GM21360 (cell line): ENCODE measurements at regions not wholly inside any gene's neighbourhood (a gene's known extent, or its start where the extent isn't known, plus 50 kb on each side); places are given as distances from the start of the nearest gene placed in this dataset.
"Not testable (repeated sequence)": the region's sequence is repeated elsewhere in the genome, so short reads cannot be mapped to it uniquely, and the experiment has no call there.

Experiments
- ATAC-seq: cut with Tn5 transposase; IDR thresholded peaks from one replicate; pipeline ENCODE4 v1.9.1; 2021; ENCODE audit warnings: mild to moderate bottlenecking, moderate library complexity; ENCODE audit not compliant: unreplicated experiment

GRCh38 chr6:74448850-74449249, 752.8 kb downstream of the CD109 start:
- ATAC-seq, result no peak

- ATAC-seq, result no peak
These were observed 751.0 kb downstream of the CD109 start for GRCh38 chr6:74447013-74447412.

GRCh38 chr6:74439123-74439811, 743.3 kb downstream of the CD109 start:
- ATAC-seq, result no peak

GRCh38 chr6:74438395-74438794, 742.4 kb downstream of the CD109 start:
- ATAC-seq, result not testable (repeated sequence)

DNA sequence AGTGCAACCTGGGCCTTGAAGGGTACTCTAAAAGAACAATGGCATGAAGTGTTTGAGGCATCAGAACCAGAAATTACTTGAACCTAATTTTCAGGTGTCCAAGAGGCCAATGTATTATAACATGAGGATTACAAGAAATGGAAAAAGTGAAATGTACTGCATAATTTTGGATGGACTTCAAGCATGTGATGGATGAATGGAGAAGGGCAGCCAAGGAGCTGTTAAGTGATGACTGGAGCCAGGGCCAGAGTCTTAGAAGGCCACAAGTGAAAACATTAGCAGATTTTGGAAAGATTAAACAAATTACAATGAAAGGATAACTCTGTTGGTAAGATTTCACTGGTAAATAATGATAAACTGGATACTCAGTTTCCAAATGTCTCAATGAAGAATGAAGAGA, 738.2 kb downstream of the CD109 start:
- no peak for ATAC-seq

DNA sequence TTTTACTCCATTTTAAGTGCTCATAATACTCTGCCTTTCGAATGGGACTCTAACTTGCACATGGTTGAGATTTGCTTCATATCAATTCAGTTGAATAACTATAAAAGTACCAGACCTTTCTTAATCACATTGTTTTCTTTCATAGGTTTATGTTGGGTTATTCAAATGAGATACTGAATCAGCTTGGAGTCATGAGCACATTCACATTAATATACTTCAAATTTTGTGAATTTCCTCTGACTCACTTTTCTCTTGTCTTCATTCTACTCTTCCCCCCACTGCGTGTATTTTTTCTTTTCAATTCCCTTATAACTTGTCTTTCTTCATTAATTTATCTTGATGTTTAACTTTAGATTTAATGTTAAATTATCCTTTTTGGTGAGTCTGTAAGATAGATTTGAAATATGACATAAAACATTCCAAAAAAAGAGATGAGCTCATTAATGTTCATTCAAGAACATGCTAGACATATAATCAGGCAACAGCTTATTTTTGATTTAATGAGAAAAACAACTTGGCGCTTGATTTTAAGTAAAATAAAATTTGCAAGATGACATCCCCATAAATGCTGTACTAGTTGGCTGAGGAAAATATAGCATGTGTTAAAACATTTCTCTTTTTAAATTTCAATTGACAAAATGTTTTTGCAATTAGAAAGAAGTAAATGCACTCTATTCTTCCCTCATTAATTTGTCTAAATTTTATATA, 736.0 kb downstream of the CD109 start:
- ATAC-seq, result no peak

- ATAC-seq, result no peak
These were observed 724.2 kb downstream of the CD109 start for GRCh38 chr6:74420221-74420620.

- no peak for ATAC-seq
These were observed 719.1 kb downstream of the CD109 start for GRCh38 chr6:74415056-74415455.

GRCh38 chr6:74410630-74411029, 714.6 kb downstream of the CD109 start:
- ATAC-seq, result no peak

DNA sequence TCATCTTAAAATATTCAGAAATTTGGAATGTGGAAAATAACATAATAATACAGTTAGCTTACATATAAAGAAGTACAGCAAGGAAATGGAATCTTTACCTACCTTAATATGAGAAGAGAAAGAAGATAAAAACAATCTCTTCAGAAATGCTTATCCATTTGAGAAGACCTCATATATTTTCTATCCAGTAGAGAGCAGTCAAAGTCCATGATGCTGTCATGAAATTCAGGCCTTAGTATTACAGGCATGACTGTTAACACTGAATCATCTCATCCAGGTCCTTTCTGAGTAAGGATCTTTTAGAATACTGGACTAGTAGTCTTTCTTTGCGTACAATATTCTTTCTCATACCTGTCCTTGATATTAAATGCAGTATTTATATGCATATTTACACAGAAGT, 713.4 kb downstream of the CD109 start:
- no peak for ATAC-seq

- no peak for ATAC-seq
These were observed 712.8 kb downstream of the CD109 start for GRCh38 chr6:74408844-74409243.

DNA sequence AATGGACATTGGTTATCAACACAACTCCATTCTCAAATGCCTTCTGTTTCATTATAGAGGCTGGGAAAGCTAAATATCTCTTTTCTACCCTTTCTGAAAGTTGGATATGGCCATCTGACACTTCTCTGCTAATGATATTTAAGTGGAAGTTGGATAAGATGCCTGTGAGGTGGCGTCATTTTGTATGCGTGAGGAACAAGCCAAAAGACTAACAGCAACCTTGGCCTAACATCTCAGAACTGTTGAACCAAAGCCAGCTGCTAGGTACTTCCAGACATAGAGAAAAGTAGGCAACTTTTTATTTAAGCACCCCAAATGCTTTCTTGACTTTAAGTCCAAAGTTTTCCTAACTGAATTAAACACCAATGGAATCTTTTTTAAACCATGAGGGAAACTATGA, 708.4 kb downstream of the CD109 start:
- ATAC-seq, result no peak

- no peak for ATAC-seq
These were observed 706.8 kb downstream of the CD109 start for GRCh38 chr6:74402781-74403180.

- ATAC-seq, result not testable (repeated sequence)
These were observed 682.4 kb downstream of the CD109 start for GRCh38 chr6:74378437-74378836.

- ATAC-seq, result no peak
These were observed 673.6 kb downstream of the CD109 start for GRCh38 chr6:74369556-74369993.

- ATAC-seq, result no peak
These were observed 672.7 kb downstream of the CD109 start for GRCh38 chr6:74368746-74369145.

GRCh38 chr6:74366634-74367033, 670.6 kb downstream of the CD109 start:
- no peak for ATAC-seq

- ATAC-seq, result no peak
These were observed 666.4 kb downstream of the CD109 start for GRCh38 chr6:74362391-74362790.

- ATAC-seq, result no peak
These were observed 661.3 kb downstream of the CD109 start for GRCh38 chr6:74357321-74357720.

GRCh38 chr6:74356391-74356790, 660.4 kb downstream of the CD109 start:
- ATAC-seq, result no peak

GRCh38 chr6:74346936-74347535, 651.0 kb downstream of the CD109 start:
- no peak for ATAC-seq

- no peak for ATAC-seq
These were observed 647.8 kb downstream of the CD109 start for GRCh38 chr6:74343804-74344203.
